GM12892 (cell line): ENCODE measurements at regions not wholly inside any gene's neighbourhood (a gene's known extent, or its start where the extent isn't known, plus 50 kb on each side); places are given as distances from the start of the nearest gene placed in this dataset.
"Not testable (repeated sequence)": the region's sequence is repeated elsewhere in the genome, so short reads cannot be mapped to it uniquely, and the experiment has no call there.

Source experiments
- DNase-seq: peaks from one replicate; pipeline ENCODE4 v3.0.0; 2011; ENCODE audit not compliant: insufficient read length
- FAIRE-seq: peaks from 2 replicates; lab custom pipeline; 2011; peaks lifted over from hg19 to GRCh38; lab: Jason Lieb, UNC
- POLR2A ChIP-seq: IDR thresholded peaks from 2 replicates; pipeline ENCODE4 v1.6.1; 2011; ENCODE audit warnings: low read depth, low read length, control low read depth
- POLR2AphosphoS5 ChIP-seq: IDR thresholded peaks from 2 replicates; pipeline ENCODE4 v1.6.1; 2011; ENCODE audit warnings: low read depth, low read length, control low read depth
- TAF1 ChIP-seq: IDR thresholded peaks from 2 replicates; pipeline ENCODE4 v1.6.1; 2011; ENCODE audit warnings: low read depth, mild to moderate bottlenecking, control low read depth, low read length, borderline replicate concordance

GRCh38 chr11:26937386-26937785 is 56.5 kb upstream of the FIBIN start:
- TF ChIP-seq TAF1, result no peak
- TF ChIP-seq POLR2AphosphoS5, result no peak
- no peak for TF ChIP-seq POLR2A
- no peak for DNase-seq
- FAIRE-seq, result no peak

- not testable (repeated sequence) for DNase-seq, FAIRE-seq
Measured at GRCh38 chr11:26940501-26940900, 53.4 kb upstream of the FIBIN start.

GRCh38 chr11:26942356-26942755 is 51.6 kb upstream of the FIBIN start:
- TF ChIP-seq TAF1 (no peak), POLR2AphosphoS5 (no peak), POLR2A (no peak)
- FAIRE-seq, result no peak
- DNase-seq, result no peak

GRCh38 chr11:26943636-26944035 is 50.3 kb upstream of the FIBIN start:
- FAIRE-seq (peak; percentile 9), DNase-seq (no peak)
- no peak for TF ChIP-seq POLR2AphosphoS5
- no peak for TF ChIP-seq POLR2A
- no peak for TF ChIP-seq TAF1
